Choroid plexus epithelial cell (primary cell): ENCODE measurements at regions not wholly inside any gene's neighbourhood (a gene's known extent, or its start where the extent isn't known, plus 50 kb on each side); places are given as distances from the start of the nearest gene placed in this dataset.

Experiments used
- DNase-seq: peaks from one replicate; pipeline ENCODE4 v3.0.0-alpha.2; 2010; ENCODE audit warnings: low read depth
- H3K4me3 ChIP-seq: 2 replicates; pipeline ENCODE4 v1.5.1; 2011; ENCODE audit warnings: low read depth, mild to moderate bottlenecking, control low read depth, low read length, moderate library complexity
- TF ChIP-seq, protein P1 (sequence below): conservative IDR thresholded peaks from 2 replicates; pipeline ENCODE4 v1.5.1; 2011; ENCODE audit warnings: low read depth, mild to moderate bottlenecking, control low read depth, inconsistent platforms, low read length, moderate library complexity

GRCh38 chr6:147817042-147817689 lies 308.7 kb downstream of the SAMD5 start:
- no peak overlapping the region for H3K4me3 ChIP-seq
- TF ChIP-seq, protein P1, sequence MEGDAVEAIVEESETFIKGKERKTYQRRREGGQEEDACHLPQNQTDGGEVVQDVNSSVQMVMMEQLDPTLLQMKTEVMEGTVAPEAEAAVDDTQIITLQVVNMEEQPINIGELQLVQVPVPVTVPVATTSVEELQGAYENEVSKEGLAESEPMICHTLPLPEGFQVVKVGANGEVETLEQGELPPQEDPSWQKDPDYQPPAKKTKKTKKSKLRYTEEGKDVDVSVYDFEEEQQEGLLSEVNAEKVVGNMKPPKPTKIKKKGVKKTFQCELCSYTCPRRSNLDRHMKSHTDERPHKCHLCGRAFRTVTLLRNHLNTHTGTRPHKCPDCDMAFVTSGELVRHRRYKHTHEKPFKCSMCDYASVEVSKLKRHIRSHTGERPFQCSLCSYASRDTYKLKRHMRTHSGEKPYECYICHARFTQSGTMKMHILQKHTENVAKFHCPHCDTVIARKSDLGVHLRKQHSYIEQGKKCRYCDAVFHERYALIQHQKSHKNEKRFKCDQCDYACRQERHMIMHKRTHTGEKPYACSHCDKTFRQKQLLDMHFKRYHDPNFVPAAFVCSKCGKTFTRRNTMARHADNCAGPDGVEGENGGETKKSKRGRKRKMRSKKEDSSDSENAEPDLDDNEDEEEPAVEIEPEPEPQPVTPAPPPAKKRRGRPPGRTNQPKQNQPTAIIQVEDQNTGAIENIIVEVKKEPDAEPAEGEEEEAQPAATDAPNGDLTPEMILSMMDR = no peak
- no peak for DNase-seq

DNA sequence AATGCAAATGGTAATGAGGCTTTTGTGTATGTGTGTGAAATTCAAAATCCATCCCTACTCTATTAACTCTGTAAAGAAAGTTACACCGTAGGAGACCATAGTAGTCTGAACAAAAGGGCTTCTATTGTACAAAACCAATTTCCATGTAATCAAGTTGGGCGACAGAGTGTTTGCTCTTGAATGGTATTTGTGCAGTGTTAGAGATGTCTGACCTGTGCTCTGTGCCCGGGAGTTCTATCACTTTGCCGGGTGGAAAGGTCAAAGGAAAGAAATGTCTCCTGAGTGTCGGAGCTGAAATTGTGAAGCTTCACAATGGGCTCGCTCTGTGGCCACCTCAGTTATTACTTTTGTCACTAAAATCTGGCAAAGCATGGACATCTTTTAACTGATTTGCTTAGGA lies 312.0 kb downstream of the SAMD5 start:
- DNase-seq = no peak
- TF ChIP-seq, protein P1 = no peak
- no peak overlapping the region for H3K4me3 ChIP-seq

- H3K4me3 ChIP-seq = no peak overlapping the region
- TF ChIP-seq, protein P1 = no peak
- no peak for DNase-seq
Observed at GRCh38 chr6:147821295-147821897, 312.9 kb downstream of the SAMD5 start.

DNA sequence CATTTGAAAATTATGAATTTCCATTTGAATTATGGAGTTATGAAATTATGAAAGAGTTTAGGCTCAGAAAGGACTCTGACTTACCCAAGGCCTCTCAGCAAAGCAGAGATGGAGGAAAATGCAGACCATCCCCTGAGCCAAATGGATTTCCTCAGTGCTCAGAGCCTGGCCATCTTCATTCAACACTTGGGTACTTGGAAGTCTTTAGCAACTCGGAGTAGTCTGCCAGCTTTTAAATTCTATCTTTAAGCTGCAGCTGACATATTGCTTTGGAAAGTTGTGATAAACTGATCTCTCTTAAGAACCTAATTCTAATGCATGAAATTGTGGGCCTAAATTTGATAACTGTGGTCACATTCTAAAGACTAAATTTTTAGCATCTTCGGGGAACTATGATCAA lies 315.4 kb downstream of the SAMD5 start:
- no peak for DNase-seq
- TF ChIP-seq, protein P1 = no peak
- H3K4me3 ChIP-seq = no peak overlapping the region

- no peak for DNase-seq
- TF ChIP-seq, protein P1 = no peak
- no peak overlapping the region for H3K4me3 ChIP-seq
Observed at GRCh38 chr6:147825848-147826247, 317.4 kb downstream of the SAMD5 start.

GRCh38 chr6:147826698-147827097 lies 318.2 kb downstream of the SAMD5 start:
- no peak for DNase-seq
- TF ChIP-seq, protein P1 = no peak
- no peak overlapping the region for H3K4me3 ChIP-seq

GRCh38 chr6:147829418-147829817 lies 320.9 kb downstream of the SAMD5 start:
- no peak for DNase-seq
- H3K4me3 ChIP-seq = no peak overlapping the region
- TF ChIP-seq, protein P1 = no peak
